LNCAP (cell line): ENCODE measurements at regions not wholly inside any gene's neighbourhood (a gene's known extent, or its start where the extent isn't known, plus 50 kb on each side); places are given as distances from the start of the nearest gene placed in this dataset.
A peak's percentile ranks its signal among the peaks of the same experiment; 100 is the strongest.

ENCODE experiments used
- CTCF ChIP-seq: fragments of 450-650 bp; IDR thresholded peaks from 2 replicates; pipeline ENCODE4 v1.5.1; 2017; ENCODE audit warnings: mild to moderate bottlenecking

GRCh38 chr5:96537386-96537785, 104.3 kb upstream of the PCSK1 start:
- TF ChIP-seq CTCF, result no peak

- TF ChIP-seq CTCF, result no peak
Measured at GRCh38 chr5:96538808-96539250, 105.8 kb upstream of the PCSK1 start.

GRCh38 chr5:96546120-96546519, 113.1 kb upstream of the PCSK1 start:
- TF ChIP-seq CTCF, result no peak

- TF ChIP-seq CTCF, result no peak
Measured at GRCh38 chr5:96547486-96547885, 114.4 kb upstream of the PCSK1 start.

- no peak; the same call in 1 of the 2 replicates for TF ChIP-seq CTCF
Measured at GRCh38 chr5:96548905-96549304, 113.3 kb upstream of the CAST start.

GRCh38 chr5:96562614-96563013, 99.6 kb upstream of the CAST start:
- 0 out of 2 replicates have a peak, but pooled peaks have one; percentile 7 for TF ChIP-seq CTCF

- no peak for TF ChIP-seq CTCF
Measured at GRCh38 chr5:96563816-96564215, 98.4 kb upstream of the CAST start.

- no peak for TF ChIP-seq CTCF
Measured at GRCh38 chr5:96565582-96566265, 96.5 kb upstream of the CAST start.
